ENCODE measurements at regions not wholly inside any gene's neighbourhood (a gene's known extent, or its start where the extent isn't known, plus 50 kb on each side); places are given as distances from the start of the nearest gene placed in this dataset.

DNA sequence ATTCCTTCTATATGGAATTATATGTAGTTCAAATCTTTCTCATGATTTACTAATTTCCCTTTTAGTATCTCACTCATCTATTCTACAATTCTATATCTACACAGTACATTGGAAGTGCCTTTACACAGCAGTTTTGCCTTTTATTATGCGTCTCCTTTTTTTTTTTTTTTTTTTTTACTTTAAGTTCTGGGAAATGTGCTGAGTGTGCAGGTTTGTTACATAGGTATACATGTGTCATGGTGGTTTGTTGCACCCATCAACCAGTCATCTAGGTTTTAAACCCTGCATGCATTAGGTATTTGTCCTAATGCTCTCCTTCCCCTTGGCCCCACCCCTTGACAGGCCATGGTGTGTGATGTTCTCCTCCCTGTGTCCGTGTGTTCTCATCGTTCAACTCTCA lies 1150.1 kb upstream of the PRR20A start:
- ATAC-seq: no peak

DNA sequence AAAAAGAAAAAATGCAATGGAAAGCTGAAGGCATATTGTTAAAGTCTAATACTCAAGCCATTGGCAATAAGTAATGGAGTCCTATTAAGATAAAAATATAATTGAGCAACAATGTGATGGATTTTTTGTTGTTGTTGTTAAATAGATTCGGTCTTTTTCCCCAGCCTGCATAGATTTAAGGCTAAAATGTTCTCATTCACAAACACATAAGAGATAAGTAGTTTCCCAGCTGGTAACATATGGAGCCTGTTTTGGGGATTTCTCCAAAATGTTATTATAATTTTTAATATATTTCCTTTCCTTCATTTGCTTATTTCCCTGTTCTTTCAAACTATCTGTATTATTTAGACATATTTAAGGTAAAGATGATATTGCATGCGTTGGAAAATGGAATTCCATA lies 1149.1 kb upstream of the PRR20A start:
- no peak for ATAC-seq
- TF ChIP-seq GLIS3 (CRISPR knock-in tag; IDR thresholded peaks at IDR 0.05) (no peak), ZFP3 (CRISPR knock-in tag; IDR thresholded peaks at IDR 0.05) (no peak), ZNF565 (CRISPR knock-in tag; conservative IDR thresholded peaks at IDR 0.05; ENCODE audit: low read depth) (no peak), ISL1 (CRISPR knock-in tag; IDR thresholded peaks at IDR 0.05) (no peak), RARB (CRISPR knock-in tag; IDR thresholded peaks at IDR 0.05) (no peak), ZFP30 (CRISPR knock-in tag; IDR thresholded peaks at IDR 0.05) (no peak), BACH2 (CRISPR knock-in tag; IDR thresholded peaks at IDR 0.05; ENCODE audit: borderline replicate concordance) (no peak), OSR1 (CRISPR knock-in tag; IDR thresholded peaks at IDR 0.05) (no peak), ZNF70 (CRISPR knock-in tag; IDR thresholded peaks at IDR 0.05) (no peak), TCF4 (CRISPR knock-in tag; IDR thresholded peaks at IDR 0.05; ENCODE audit: borderline replicate concordance) (no peak)
- TF ChIP-seq, protein P1, sequence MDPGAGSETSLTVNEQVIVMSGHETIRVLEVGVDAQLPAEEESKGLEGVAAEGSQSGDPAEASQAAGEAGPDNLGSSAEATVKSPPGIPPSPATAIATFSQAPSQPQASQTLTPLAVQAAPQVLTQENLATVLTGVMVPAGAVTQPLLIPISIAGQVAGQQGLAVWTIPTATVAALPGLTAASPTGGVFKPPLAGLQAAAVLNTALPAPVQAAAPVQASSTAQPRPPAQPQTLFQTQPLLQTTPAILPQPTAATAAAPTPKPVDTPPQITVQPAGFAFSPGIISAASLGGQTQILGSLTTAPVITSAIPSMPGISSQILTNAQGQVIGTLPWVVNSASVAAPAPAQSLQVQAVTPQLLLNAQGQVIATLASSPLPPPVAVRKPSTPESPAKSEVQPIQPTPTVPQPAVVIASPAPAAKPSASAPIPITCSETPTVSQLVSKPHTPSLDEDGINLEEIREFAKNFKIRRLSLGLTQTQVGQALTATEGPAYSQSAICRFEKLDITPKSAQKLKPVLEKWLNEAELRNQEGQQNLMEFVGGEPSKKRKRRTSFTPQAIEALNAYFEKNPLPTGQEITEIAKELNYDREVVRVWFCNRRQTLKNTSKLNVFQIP (CRISPR knock-in tag; IDR thresholded peaks at IDR 0.05; ENCODE audit: borderline replicate concordance, low read depth): no peak

More for the DNA sequence above, 1150.1 kb upstream of the PRR20A start:
- TF ChIP-seq ZC3H10 (CRISPR knock-in tag; IDR thresholded peaks at IDR 0.05) (no peak), ESRRG (CRISPR knock-in tag; IDR thresholded peaks at IDR 0.05) (no peak), GLIS3 (CRISPR knock-in tag; IDR thresholded peaks at IDR 0.05) (no peak), CSDC2 (CRISPR knock-in tag; IDR thresholded peaks at IDR 0.05) (no peak), ISL1 (CRISPR knock-in tag; IDR thresholded peaks at IDR 0.05) (no peak), TCF4 (CRISPR knock-in tag; IDR thresholded peaks at IDR 0.05; ENCODE audit: borderline replicate concordance) (no peak), TOX (CRISPR knock-in tag; IDR thresholded peaks at IDR 0.05; ENCODE audit: borderline replicate concordance) (no peak), SNAI2 (CRISPR knock-in tag; IDR thresholded peaks at IDR 0.05) (no peak)
- TF ChIP-seq, protein P2, sequence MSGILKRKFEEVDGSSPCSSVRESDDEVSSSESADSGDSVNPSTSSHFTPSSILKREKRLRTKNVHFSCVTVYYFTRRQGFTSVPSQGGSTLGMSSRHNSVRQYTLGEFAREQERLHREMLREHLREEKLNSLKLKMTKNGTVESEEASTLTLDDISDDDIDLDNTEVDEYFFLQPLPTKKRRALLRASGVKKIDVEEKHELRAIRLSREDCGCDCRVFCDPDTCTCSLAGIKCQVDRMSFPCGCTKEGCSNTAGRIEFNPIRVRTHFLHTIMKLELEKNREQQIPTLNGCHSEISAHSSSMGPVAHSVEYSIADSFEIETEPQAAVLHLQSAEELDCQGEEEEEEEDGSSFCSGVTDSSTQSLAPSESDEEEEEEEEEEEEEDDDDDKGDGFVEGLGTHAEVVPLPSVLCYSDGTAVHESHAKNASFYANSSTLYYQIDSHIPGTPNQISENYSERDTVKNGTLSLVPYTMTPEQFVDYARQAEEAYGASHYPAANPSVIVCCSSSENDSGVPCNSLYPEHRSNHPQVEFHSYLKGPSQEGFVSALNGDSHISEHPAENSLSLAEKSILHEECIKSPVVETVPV (CRISPR knock-in tag; IDR thresholded peaks at IDR 0.05): no peak
- TF ChIP-seq, protein P3, sequence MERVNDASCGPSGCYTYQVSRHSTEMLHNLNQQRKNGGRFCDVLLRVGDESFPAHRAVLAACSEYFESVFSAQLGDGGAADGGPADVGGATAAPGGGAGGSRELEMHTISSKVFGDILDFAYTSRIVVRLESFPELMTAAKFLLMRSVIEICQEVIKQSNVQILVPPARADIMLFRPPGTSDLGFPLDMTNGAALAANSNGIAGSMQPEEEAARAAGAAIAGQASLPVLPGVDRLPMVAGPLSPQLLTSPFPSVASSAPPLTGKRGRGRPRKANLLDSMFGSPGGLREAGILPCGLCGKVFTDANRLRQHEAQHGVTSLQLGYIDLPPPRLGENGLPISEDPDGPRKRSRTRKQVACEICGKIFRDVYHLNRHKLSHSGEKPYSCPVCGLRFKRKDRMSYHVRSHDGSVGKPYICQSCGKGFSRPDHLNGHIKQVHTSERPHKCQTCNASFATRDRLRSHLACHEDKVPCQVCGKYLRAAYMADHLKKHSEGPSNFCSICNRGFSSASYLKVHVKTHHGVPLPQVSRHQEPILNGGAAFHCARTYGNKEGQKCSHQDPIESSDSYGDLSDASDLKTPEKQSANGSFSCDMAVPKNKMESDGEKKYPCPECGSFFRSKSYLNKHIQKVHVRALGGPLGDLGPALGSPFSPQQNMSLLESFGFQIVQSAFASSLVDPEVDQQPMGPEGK (CRISPR knock-in tag; IDR thresholded peaks at IDR 0.05; ENCODE audit: borderline replicate concordance): no peak

DNA sequence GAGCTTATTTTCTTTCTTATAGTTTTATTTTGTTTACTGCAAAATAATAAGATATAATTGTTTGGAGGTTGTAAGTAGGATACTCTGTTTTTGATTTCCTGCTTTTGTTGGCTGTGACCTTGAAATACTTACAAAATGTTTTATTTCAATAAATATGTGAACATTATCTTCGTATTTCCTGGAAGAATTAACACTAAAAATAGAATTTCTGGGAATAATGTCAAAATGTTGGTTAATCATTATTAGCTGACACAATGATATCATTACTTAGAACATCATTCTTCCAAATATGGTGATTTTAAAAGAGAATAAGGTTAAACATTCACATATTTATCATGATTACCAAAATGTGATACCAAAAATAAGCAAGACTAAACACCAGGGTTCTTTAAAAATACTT lies 1148.6 kb upstream of the PRR20A start:
- TF ChIP-seq, protein P2 (CRISPR knock-in tag; IDR thresholded peaks at IDR 0.05): no peak
- no peak for TF ChIP-seq ESRRG (CRISPR knock-in tag; IDR thresholded peaks at IDR 0.05)
- no peak for ATAC-seq

DNA sequence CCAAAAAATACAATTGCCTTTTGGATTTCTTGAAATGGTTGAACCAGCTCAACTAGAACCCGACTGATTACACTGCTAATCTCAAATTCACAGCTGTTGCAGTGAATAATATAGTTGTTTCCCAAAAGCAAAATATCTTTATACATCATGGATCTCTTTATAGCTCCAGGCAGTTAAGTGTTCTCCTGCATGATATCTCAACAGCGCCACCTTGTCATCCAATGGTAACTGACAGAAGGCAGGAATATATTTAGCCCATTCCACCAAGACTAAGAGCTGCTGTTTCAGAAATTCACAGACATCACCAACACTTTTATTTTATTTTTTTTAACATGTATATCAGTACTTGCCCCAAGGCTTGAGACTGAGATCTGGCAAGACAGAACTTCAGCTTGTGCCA lies 1141.0 kb upstream of the PRR20A start:
- no peak for ATAC-seq
- TF ChIP-seq ZNF70 (CRISPR knock-in tag; IDR thresholded peaks at IDR 0.05) (no peak), ZC3H10 (CRISPR knock-in tag; IDR thresholded peaks at IDR 0.05) (no peak), OSR1 (CRISPR knock-in tag; IDR thresholded peaks at IDR 0.05) (no peak), GLIS3 (CRISPR knock-in tag; IDR thresholded peaks at IDR 0.05) (no peak), TOX (CRISPR knock-in tag; IDR thresholded peaks at IDR 0.05; ENCODE audit: borderline replicate concordance) (no peak), BACH2 (CRISPR knock-in tag; IDR thresholded peaks at IDR 0.05; ENCODE audit: borderline replicate concordance) (no peak), ZFP3 (CRISPR knock-in tag; IDR thresholded peaks at IDR 0.05) (no peak)
- TF ChIP-seq, protein P4, sequence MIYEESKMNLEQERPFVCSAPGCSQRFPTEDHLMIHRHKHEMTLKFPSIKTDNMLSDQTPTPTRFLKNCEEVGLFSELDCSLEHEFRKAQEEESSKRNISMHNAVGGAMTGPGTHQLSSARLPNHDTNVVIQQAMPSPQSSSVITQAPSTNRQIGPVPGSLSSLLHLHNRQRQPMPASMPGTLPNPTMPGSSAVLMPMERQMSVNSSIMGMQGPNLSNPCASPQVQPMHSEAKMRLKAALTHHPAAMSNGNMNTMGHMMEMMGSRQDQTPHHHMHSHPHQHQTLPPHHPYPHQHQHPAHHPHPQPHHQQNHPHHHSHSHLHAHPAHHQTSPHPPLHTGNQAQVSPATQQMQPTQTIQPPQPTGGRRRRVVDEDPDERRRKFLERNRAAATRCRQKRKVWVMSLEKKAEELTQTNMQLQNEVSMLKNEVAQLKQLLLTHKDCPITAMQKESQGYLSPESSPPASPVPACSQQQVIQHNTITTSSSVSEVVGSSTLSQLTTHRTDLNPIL (CRISPR knock-in tag; IDR thresholded peaks at IDR 0.05; ENCODE audit: low read depth): no peak
